D341Med (cell line): ENCODE measurements at regions not wholly inside any gene's neighbourhood (a gene's known extent, or its start where the extent isn't known, plus 50 kb on each side); places are given as distances from the start of the nearest gene placed in this dataset.

Source experiments
- DNase-seq: peaks from one replicate; pipeline ENCODE4 v3.0.0; 2012; ENCODE audit warnings: low spot score

- no peak for DNase-seq
Measured at GRCh38 chr10:120705309-120705708, 145.9 kb upstream of the WDR11 start.

GRCh38 chr10:120710076-120710475 lies 141.1 kb upstream of the WDR11 start:
- DNase-seq = no peak

- DNase-seq = no peak
Measured at GRCh38 chr10:120711860-120712259, 139.3 kb upstream of the WDR11 start.

- no peak for DNase-seq
Measured at GRCh38 chr10:120713573-120714205, 137.5 kb upstream of the WDR11 start.

DNA sequence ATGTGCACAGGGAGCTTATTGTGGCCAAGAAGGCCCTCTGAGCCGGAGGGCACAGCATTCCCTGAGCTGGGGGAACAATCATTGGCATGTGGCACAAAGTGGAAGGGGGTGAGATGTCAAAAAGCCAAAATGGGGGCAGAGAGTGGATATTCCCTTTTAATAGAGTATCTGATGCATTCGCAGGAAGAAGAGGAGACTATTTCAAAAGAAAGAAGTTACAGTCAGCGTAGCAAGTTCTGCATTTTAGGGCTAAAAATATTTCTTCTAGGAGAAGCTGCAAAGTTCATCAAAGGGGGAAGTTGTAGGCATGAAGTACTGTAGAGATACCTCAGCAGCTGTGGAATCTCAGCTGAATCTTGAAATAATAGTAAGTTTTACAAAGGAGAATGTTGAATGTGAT lies 136.0 kb upstream of the WDR11 start:
- DNase-seq = no peak

GRCh38 chr10:120719333-120719732 lies 131.8 kb upstream of the WDR11 start:
- DNase-seq = no peak

- no peak for DNase-seq
Measured at GRCh38 chr10:120727001-120727400, 124.2 kb upstream of the WDR11 start.

DNA sequence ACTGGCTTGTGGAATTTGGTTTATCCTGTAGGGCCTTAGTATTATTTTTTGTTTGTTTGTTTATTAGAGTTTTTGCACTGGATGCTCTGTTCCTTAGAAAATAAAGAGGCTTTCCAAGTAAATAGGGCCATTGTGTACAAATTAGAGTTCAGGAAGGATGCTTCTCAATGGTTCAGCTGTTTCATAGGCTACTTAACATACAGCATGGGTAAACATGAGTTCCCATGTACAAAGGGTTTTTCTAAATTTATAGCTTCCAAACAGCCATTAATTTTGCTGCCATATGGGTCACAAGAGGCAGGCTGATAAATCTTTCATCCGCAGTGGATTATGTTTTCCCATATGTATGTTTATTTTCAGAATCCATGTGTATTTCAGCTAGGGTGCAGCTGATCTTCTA lies 121.6 kb upstream of the WDR11 start:
- no peak for DNase-seq

DNA sequence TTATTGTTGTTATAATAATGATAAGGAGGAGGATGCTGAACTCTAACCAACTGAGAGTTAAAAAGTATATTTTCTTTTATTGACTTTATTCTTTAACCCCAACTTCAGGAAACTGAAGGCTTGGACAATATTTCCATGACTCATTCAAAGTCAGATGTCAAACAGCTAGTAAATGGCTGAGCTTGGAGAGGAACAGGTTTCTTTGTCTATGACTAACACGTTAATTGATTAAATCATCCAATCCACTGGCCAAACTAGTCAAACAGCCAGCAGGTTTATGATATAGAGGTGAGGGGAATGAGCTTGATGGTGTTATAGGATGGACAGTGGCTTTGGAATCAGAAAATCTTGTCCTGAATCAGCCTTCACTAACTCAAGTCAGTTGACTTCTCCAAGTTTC lies 119.1 kb upstream of the WDR11 start:
- no peak for DNase-seq

DNA sequence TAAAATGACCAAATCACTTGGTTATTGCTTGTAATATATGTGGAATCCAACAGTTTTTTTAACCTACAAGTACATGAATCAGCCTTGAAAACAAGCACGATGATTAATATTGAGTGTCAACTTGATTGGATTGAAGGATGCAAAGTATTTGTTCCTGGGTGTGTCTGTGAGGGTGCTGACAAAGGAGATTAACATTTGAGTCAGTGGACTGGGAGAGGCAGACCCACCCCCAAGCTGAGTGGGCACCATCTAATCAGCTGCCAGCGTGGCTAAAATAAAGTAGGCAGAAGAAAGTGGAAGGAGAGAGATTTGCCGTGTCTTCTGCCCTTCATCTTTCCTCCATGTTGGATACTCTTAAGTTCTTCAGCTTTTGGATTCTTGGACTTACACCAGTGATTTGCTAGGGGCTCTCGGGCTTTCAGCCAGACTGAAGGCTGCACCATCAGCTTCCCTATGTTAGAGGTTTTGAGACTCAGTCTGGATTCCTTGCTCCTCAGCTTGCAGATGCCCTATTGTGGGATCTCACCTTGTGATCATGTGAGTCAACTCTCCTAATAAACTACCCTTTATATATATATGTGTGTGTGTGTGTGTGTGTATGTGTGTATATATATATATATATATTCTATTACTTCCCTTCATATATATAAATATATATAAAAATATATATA lies 118.4 kb upstream of the WDR11 start:
- DNase-seq = no peak

DNA sequence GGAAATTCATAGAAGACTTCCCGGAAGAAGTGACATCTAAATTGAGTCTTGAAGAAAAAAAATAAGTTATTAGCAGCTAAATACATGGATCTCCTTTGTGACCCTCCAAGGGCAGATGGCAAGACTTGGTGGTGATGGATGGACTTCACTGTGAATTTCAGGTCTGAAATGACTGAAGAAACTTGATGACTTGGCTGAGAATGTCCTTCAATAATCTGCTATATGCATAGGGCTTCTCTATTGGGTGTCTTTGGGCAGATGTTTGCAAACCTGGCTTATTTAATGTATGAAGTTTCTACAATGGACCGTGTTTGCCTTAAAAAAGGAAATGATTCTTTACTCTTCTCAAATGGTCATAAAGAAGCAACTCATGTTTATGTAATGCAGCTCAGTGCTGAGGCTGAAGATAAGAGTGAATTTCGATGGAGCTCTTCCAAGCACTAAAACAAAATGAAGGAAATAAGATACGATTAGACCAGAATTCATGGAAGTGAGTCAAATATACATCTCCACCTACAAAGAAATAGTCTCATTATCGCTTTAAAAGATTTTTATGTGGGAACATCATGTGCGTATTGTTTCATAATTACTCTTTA lies 116.6 kb upstream of the WDR11 start:
- no peak for DNase-seq

DNA sequence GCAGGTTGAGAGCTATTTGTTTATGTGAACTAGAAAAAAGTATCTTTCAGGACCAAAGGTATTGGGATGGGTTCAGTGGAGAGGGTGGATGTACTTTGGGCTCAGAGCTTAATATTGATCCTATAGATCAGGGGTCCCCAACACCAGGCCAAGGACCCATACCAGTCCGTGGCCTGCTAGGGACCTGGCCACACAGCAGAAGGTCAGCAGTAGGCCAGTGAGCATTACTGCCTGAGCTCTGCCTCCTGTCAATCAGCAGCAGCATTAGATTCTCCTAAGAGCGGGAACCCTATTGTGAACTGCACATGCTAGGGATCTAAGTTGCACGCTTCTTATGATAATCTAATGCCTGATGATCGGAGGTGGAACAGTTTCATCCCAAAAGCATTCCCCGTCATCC lies 115.8 kb upstream of the WDR11 start:
- no peak for DNase-seq

- DNase-seq = peak; percentile 15
Measured at GRCh38 chr10:120735773-120736371, 115.3 kb upstream of the WDR11 start.

- DNase-seq = no peak
Measured at GRCh38 chr10:120736377-120736776, 114.8 kb upstream of the WDR11 start.

- DNase-seq = no peak
Measured at GRCh38 chr10:120738658-120739057, 112.5 kb upstream of the WDR11 start.

- DNase-seq = no peak
Measured at GRCh38 chr10:120741396-120741795, 109.8 kb upstream of the WDR11 start.

- DNase-seq = no peak
Measured at GRCh38 chr10:120742373-120742772, 108.8 kb upstream of the WDR11 start.

DNA sequence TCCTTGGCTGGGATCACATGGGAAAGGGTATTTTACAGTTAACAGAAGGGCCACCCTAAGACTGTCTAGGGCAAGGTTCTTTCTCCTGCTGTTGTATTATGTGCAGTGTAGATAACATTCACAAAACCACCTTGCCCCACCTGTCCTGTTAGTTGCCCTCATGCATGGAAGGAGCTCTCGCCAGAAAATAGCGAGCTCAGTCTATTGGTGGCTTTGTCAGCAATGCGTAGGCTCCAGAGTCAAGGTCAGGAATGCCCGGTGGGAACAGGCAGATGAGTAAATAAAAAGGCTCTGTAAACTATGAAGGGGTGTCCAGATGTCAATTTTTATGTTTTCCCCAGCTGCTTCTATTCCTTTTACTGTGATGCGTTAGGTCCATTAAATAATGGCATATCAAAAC lies 107.1 kb upstream of the WDR11 start:
- no peak for DNase-seq

DNA sequence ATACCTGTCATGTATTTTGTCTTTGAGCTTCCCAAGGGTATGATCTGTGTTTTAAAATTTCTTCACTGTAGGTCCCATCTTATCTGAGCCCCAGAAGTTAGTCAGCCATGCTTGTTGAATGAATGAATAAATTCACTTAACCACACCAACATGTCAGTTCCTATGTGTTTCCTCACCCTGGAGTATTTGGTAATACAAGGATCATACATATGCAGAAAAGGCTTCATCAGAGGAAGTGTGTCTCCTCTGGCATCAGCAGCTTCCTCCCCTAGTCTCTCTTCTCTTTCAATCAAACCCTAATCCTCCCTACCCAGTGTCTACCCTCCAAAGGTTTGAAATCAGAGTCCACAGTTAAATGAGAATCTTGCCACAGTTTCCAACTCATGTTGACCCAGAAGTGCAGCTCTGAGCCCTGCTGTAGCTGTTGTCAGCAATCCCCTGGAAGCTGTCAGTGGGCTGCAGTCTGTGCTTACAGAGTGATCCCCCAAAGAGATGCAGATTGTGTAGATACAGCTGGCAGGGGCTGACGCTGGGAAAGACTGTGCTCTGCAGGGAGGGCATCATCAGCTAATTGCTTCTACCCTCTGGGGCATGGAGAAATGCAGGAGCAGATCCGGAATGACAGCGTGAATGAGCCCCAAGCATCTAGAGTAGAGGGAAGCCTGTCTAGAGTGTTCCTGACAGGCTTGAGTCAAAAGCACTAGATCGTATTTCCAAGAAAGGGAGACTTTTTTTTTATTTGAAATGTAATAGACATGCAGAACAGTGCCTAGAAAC lies 105.0 kb upstream of the WDR11 start:
- DNase-seq = no peak

DNA sequence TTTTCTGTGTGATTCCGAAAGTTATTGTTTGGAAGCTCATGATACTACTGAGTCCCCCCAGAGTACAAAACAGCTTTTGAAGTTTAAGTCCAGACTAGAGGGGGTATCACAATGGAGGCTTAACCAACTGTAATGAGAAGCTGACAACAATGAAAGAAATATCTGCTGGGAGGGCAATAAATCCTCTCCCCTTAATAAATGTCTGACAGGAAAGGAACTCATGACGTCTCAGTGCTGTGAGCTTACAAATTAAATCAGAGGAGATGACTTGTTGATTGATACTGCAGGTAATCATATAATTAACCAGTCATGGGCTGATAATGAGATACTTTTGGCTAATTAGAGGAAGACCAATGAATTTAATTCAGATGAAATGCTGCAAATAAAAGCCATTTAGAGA lies 102.6 kb upstream of the WDR11 start:
- no peak for DNase-seq

GRCh38 chr10:120749072-120749471 lies 102.1 kb upstream of the WDR11 start:
- DNase-seq = no peak

GRCh38 chr10:120749856-120750566 lies 101.2 kb upstream of the WDR11 start:
- no peak for DNase-seq
